Right lobe of liver (tissue), 6 donors: ENCODE measurements at regions not wholly inside any gene's neighbourhood (a gene's known extent, or its start where the extent isn't known, plus 50 kb on each side); places are given as distances from the start of the nearest gene placed in this dataset.

Experiments
- ATAC-seq, 4 donors: fragments of 200-7000 bp; cut with Tn5 transposase; one replicate each; pipeline ENCODE4 v1.9.1; 2020; ENCODE audit warnings: mild to moderate bottlenecking in 4 of 4, moderate library complexity in 4 of 4
- DNase-seq, 3 donors: peaks; one replicate each; pipeline ENCODE4 v3.0.0-alpha.2; 2020
- H3K27ac ChIP-seq, 3 donors: fragments of 200-600 bp; one replicate each; pipeline ENCODE4 v1.8.0; 2022
- H3K27me3 ChIP-seq, 2 donors: fragments of 200-600 bp; one replicate each; pipeline ENCODE4 v1.8.0; 2022
- H3K36me3 ChIP-seq, 4 donors: fragments of 200-600 bp; sonication (generic) in 1 of 4; one replicate each; pipeline versions ENCODE4 v1.5.1 to v1.8.0; 2017 to 2022; ENCODE audit warnings: control low read depth in 1 of 4
- H3K4me1 ChIP-seq, 4 donors: fragments of 200-600 bp; sonication (generic) in 1 of 4; one replicate each; pipeline versions ENCODE4 v1.5.1 to v1.8.0; 2017 to 2022; ENCODE audit warnings: control low read depth in 1 of 4
- H3K4me3 ChIP-seq, 3 donors: fragments of 200-600 bp; one replicate each; pipeline ENCODE4 v1.8.0; 2022
- H3K9me3 ChIP-seq, 4 donors: fragments of 200-600 bp; sonication (generic) in 1 of 4; one replicate each; pipeline versions ENCODE4 v1.5.1 to v1.8.0; 2017 to 2022; ENCODE audit warnings: control low read depth in 1 of 4
- POLR2A ChIP-seq: fragments of 450-650 bp; IDR thresholded peaks from one replicate; pipeline ENCODE4 v1.6.1; 2017; ENCODE audit warnings: antibody characterized with exemption, mild to moderate bottlenecking
- WGBS: methylation state at CpG from one replicate; pipeline ENCODE4 v1.1.6; 2018; ENCODE audit warnings: low coverage, low lambda C conversion rate; ENCODE audit not compliant: insufficient coverage; ENCODE audit errors: missing lambda C conversion rate; 5-methylcytosine and 5-hydroxymethylcytosine counted together
- intact Hi-C, 2 donors: fragments of 100-400 bp; cut with DNase I; formaldehyde crosslinking; loops; one replicate each; pipeline versions ENCODE4 v1.11.2 to v1.14.1; 2022
- TF ChIP-seq, protein P1 (sequence below), 4 donors: fragments of 200-600 bp in 3 of 4; fragments of 450-650 bp in 1 of 4; IDR thresholded peaks; one replicate each; pipeline versions ENCODE4 v1.5.1 to v1.8.0; 2016 to 2022; ENCODE audit warnings: antibody characterized with exemption in 4 of 4, mild to moderate bottlenecking in 2 of 4
- donor health status: DM: no; HTN: yes; CAD: no.
- donor health status: DM: no; HTN: no; CAD: no.
- donor health status: DM: no; HTN: no; CAD: no.
- donor health status: DM: no; HTN: yes; CAD: no.
- donor health status: DM: no; HTN: yes; CAD: no.

DNA sequence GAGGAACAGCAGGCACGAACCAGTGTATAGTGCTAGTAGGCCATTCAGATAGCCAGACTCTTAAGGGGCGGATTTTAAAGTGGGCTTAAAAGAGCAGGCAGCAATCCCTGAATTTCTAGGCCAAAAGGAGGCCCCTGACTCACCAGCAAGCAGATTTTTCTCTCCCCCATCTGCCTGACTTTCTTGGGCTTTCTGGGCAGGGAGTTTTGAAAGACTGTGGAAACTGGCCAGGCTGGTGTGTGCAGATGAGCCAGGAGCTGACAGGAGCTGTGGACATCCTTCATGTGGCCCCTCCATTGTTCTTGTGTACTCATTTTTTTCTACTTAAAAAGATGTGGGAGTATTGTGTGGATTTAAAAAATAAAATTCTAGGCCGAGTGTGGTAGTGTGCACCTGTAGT is 59.0 kb downstream of the GLI2 start:
- Histone ChIP-seq H3K4me1 (no peaks in the 10 kb centered on the region), H3K4me3 (no peak overlapping the region), H3K36me3 (no peaks in the 10 kb centered on the region), H3K27me3 (no peaks in the 10 kb centered on the region), H3K27ac (no peak overlapping the region), H3K9me3 (no peaks in the 10 kb centered on the region)
- ATAC-seq = no peak
- no peak for DNase-seq
- intact Hi-C loops = no loop called here
- 53% methylated on average over 3 of the region's 3 CpGs for WGBS
- TF ChIP-seq, protein P1, sequence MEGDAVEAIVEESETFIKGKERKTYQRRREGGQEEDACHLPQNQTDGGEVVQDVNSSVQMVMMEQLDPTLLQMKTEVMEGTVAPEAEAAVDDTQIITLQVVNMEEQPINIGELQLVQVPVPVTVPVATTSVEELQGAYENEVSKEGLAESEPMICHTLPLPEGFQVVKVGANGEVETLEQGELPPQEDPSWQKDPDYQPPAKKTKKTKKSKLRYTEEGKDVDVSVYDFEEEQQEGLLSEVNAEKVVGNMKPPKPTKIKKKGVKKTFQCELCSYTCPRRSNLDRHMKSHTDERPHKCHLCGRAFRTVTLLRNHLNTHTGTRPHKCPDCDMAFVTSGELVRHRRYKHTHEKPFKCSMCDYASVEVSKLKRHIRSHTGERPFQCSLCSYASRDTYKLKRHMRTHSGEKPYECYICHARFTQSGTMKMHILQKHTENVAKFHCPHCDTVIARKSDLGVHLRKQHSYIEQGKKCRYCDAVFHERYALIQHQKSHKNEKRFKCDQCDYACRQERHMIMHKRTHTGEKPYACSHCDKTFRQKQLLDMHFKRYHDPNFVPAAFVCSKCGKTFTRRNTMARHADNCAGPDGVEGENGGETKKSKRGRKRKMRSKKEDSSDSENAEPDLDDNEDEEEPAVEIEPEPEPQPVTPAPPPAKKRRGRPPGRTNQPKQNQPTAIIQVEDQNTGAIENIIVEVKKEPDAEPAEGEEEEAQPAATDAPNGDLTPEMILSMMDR (IDR thresholded peaks at IDR 0.05) = no peak

DNA sequence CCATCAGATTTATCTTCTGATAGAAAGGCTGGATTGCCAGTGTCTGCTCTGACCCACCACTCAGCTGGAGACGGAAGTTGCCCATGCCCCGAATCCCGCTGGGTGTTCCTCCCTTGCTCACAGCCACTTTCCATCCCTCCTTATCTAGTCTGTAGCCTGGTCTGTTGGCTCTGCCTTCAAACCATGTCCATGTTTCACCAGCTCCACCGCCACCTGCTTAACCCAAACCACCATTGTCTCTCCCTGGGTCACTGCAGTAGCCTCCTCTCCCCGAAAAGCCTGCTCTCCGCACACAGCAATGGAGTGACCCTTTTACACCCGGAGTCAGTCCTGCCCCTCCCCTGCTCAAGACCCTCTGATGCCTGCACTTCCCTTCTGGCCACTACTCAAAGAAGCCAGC is 60.4 kb downstream of the GLI2 start:
- TF ChIP-seq, protein P1 (IDR thresholded peaks at IDR 0.05) = no peak
- TF ChIP-seq POLR2A = no peak
- H3K36me3 ChIP-seq = no peaks in the 10 kb centered on the region
- DNase-seq (no peak), ATAC-seq (no peak)
- intact Hi-C loops = no loop called here
- 83% methylated on average over 7 of the region's 7 CpGs for WGBS
- H3K9me3 ChIP-seq = no peaks in the 10 kb centered on the region
- no peaks in the 10 kb centered on the region for H3K4me1 ChIP-seq
- no peak overlapping the region for H3K4me3 ChIP-seq
- H3K27ac ChIP-seq = no peak overlapping the region
- H3K27me3 ChIP-seq = no peaks in the 10 kb centered on the region

DNA sequence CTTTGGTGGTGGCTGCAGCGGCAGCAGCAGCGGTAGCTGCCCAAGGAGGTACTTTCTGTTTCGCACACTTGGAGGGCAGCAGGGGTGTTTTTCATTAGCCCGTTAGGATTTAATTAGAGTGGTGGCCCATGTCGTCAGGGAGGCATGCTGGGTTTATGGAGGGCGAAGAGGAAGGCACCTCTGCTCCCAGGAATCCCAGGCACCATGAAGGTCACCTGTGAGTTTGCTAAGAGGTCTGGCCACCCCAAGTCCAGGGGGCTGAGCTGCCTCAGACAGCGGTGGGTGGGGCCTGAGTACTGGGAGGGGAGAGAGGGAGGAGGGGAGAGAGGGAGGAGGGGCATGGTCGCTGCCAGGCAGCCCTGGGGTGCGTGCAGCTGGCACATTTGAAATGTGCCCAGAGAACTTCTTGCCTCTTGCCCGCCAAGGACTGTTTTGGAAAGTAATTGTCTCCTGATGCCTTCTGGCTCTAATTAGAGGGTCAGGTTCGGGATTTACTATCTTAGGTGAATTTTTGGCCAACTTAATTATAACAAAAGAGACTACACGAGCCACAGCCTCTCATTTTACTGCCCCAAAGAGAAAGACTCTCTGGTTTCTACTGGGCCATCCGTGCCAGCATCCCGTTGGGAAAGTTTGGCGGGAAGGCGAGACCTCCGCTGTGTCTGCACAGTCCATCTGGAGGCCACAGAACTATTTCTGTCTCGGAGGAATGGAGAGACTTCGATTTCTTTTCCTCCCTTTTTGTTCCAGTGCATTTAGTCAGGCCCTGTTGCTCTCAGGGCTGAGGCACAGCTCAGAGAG is 62.0 kb downstream of the GLI2 start:
- intact Hi-C loops = no loop called here
- Histone ChIP-seq H3K27ac (no peak overlapping the region), H3K27me3 (no peaks in the 10 kb centered on the region), H3K36me3 (no peaks in the 10 kb centered on the region), H3K4me1 (no peaks in the 10 kb centered on the region), H3K4me3 (no peak overlapping the region), H3K9me3 (no peaks in the 10 kb centered on the region)
- TF ChIP-seq, protein P1 (IDR thresholded peaks at IDR 0.05) = no peak
- TF ChIP-seq POLR2A = no peak
- DNase-seq = no peak
- WGBS = 63% methylated on average over 10 of the region's 19 CpGs
- no peak for ATAC-seq

DNA sequence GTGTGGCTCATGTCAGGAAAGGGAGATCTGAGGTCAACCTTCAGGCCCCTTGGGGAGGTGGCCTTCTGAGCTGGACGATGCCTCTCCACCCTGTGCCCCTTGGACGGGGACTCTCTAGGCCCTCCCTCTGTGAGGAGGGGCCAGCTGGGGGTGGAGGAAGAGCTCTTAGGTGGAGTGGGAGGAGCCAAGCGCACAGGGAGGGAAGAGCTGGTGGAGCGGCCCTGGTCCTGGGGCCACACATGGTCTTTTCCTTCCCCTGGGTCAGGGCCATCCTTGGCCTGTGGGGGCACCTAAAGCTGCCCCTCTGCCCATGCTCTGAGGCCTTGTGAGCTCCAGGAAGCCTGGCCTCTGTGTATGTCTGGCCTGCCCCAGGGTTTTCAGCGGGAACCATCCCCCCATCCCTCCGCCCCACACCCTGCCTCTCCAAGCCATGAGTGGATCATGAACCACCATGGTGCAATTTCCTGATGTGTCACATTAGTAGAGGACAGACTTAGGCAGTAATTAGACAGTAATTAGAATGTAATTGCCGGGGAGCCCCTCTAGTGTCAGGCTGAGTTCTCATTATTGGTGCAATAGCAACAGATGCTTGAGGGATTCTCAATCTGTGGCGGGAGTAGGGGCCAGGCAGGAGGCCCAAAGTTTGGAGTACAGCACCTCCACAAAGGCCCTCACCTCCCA is 63.0 kb downstream of the GLI2 start:
- ATAC-seq = no peak
- Histone ChIP-seq H3K4me1 (no peaks in the 10 kb centered on the region), H3K27ac (no peak overlapping the region), H3K9me3 (no peaks in the 10 kb centered on the region), H3K27me3 (no peaks in the 10 kb centered on the region), H3K36me3 (no peaks in the 10 kb centered on the region), H3K4me3 (no peak overlapping the region)
- no peak for DNase-seq
- intact Hi-C loops = no loop called here
- no peak for TF ChIP-seq POLR2A
- TF ChIP-seq, protein P1 (IDR thresholded peaks at IDR 0.05) = no peak
- 33% methylated on average over 3 of the region's 8 CpGs for WGBS
